Panc1 (cell line): ENCODE measurements at regions not wholly inside any gene's neighbourhood (a gene's known extent, or its start where the extent isn't known, plus 50 kb on each side); places are given as distances from the start of the nearest gene placed in this dataset.

Experiments
- ATAC-seq: fragments of 200-7000 bp; cut with Tn5 transposase; 2 replicates; pipeline ENCODE4 v1.9.1; 2020; ENCODE audit warnings: mild to moderate bottlenecking, moderate library complexity
- BruUV-seq: library from RNA; stranded (reverse); fragments of 400-500 nt; replicated peaks from 2 replicates; lab custom pipeline; 2021; lab: Mats Ljungman, UMichigan
- CTCF ChIA-PET: fragments of 300-600 bp; sonication (Branson Sonifier 250); formaldehyde crosslinking; loops from one replicate; lab custom pipeline; 2022; ENCODE audit warnings: antibody characterized with exemption; lab: Charles Lee
- POLR2A ChIA-PET: fragments of 300-600 bp; sonication (Branson Sonifier 250); formaldehyde crosslinking; loops from one replicate; lab custom pipeline; 2022; ENCODE audit warnings: antibody characterized with exemption; lab: Charles Lee
- DNase-seq: peaks from one replicate; pipeline ENCODE4 v3.0.0-alpha.2; 2010; ENCODE audit warnings: low read depth, low spot score
- H3K27ac ChIP-seq: 2 replicates; pipeline ENCODE4 v1.5.1; 2011; ENCODE audit warnings: mild to moderate bottlenecking, low read length, inconsistent platforms
- H3K27me3 ChIP-seq: fragments of 200-500 bp; sonication (Bioruptor generic); 2 replicates; pipeline ENCODE4 v1.6.0; 2014; ENCODE audit warnings: low read length, inconsistent platforms; ENCODE audit not compliant: control insufficient read depth, insufficient read depth
- H3K36me3 ChIP-seq: fragments of 200-500 bp; sonication (Bioruptor generic); 2 replicates; pipeline ENCODE4 v1.5.1; 2014; ENCODE audit warnings: inconsistent platforms, mild to moderate bottlenecking, low read length, moderate library complexity; ENCODE audit not compliant: control insufficient read depth, insufficient read depth
- H3K4me1 ChIP-seq: 2 replicates; pipeline ENCODE4 v1.5.1; 2011; ENCODE audit warnings: inconsistent platforms, mild to moderate bottlenecking, low read length, moderate library complexity; ENCODE audit not compliant: control insufficient read depth, insufficient read depth
- H3K4me3 ChIP-seq, 2 experiments: 2 replicates each; pipeline ENCODE4 v1.5.1; 2011 to 2012; ENCODE audit warnings: low read depth in 2 of 2, low read length in 2 of 2, mild to moderate bottlenecking in 2 of 2, inconsistent platforms in 1 of 2, moderate library complexity in 1 of 2
- H3K9me3 ChIP-seq: fragments of 200-500 bp; sonication (Bioruptor generic); 2 replicates; pipeline ENCODE4 v1.5.1; 2014; ENCODE audit warnings: low read depth, mild to moderate bottlenecking, inconsistent platforms, low read length, moderate library complexity; ENCODE audit not compliant: control insufficient read depth, insufficient read depth
- CTCF ChIP-seq: fragments of 450-650 bp; IDR thresholded peaks from 2 replicates; pipeline ENCODE4 v1.5.1; 2017; ENCODE audit warnings: mild to moderate bottlenecking
- POLR2AphosphoS5 ChIP-seq: IDR thresholded peaks from 2 replicates; pipeline ENCODE4 v1.6.1; 2012; ENCODE audit warnings: mild to moderate bottlenecking, low read depth, low read length, moderate library complexity
- REST ChIP-seq, 2 experiments: IDR thresholded peaks; 2 replicates each; pipeline ENCODE4 v1.6.1; 2011 to 2012; ENCODE audit warnings: low read depth in 2 of 2, control low read depth in 1 of 2, low read length in 1 of 2, mild to moderate bottlenecking in 1 of 2, moderate library complexity in 1 of 2; ENCODE audit not compliant: insufficient read depth in 1 of 2
- SIN3A ChIP-seq: IDR thresholded peaks from 2 replicates; pipeline ENCODE4 v1.6.1; 2012; ENCODE audit warnings: low read depth, mild to moderate bottlenecking, low read length, moderate library complexity, borderline replicate concordance; ENCODE audit not compliant: insufficient read depth
- TCF7L2 ChIP-seq: IDR thresholded peaks from 2 replicates; pipeline ENCODE4 v1.6.1; 2011; ENCODE audit warnings: mild to moderate bottlenecking, low read depth, low read length, inconsistent platforms
- in situ Hi-C: cut with HindIII; loops from 2 replicates; pipeline ENCODE4 v1.10.0; 2016; ENCODE audit warnings: low sequenced_read_pairs, low pct_unique_long_range_greater_than_20kb
- intact Hi-C: fragments of 100-400 bp; cut with micrococcal nuclease; formaldehyde crosslinking; loops from one replicate; pipeline ENCODE4 v1.10.0; 2022; ENCODE audit not compliant: unreplicated experiment

GRCh38 chr15:77556622-77557021, 76.1 kb downstream of the LINGO1 start:
- ChIA-PET CTCF (no interaction called here), POLR2A (no interaction called here)
- DNase-seq (no peak), ATAC-seq (no peak)
- Histone ChIP-seq H3K4me3 (no peak overlapping the region), H3K27me3 (no peaks in the 10 kb centered on the region), H3K9me3 (no peaks in the 10 kb centered on the region), H3K4me1 (no peaks in the 10 kb centered on the region), H3K36me3 (no peaks in the 10 kb centered on the region), H3K27ac (no peak overlapping the region)
- intact Hi-C loops: no loop called here
- in situ Hi-C loops: no loop called here
- TF ChIP-seq TCF7L2: no peak
- no peak for TF ChIP-seq POLR2AphosphoS5
- no peak for TF ChIP-seq SIN3A
- TF ChIP-seq CTCF: no peak
- no peak for TF ChIP-seq REST (IDR thresholded peaks at IDR 0.05; ENCODE audit: insufficient read depth in 1 of 2, low read depth in 2 of 2, low read length in 1 of 2)
- no TSS peak for BruUV-seq

GRCh38 chr15:77555232-77555631, 77.5 kb downstream of the LINGO1 start:
- Histone ChIP-seq H3K27ac (no peak overlapping the region), H3K27me3 (no peaks in the 10 kb centered on the region), H3K9me3 (no peaks in the 10 kb centered on the region), H3K4me1 (peaks cover 8% of the 10 kb centered on the region), H3K36me3 (no peaks in the 10 kb centered on the region), H3K4me3 (no peak overlapping the region)
- no peak for TF ChIP-seq POLR2AphosphoS5
- ATAC-seq (no peak), DNase-seq (no peak)
- in situ Hi-C loops (no loop called here), intact Hi-C loops (no loop called here)
- ChIA-PET POLR2A (no interaction called here), CTCF (no interaction called here)
- BruUV-seq: no TSS peak

- BruUV-seq: no TSS peak
- intact Hi-C loops (no loop called here), in situ Hi-C loops (no loop called here)
- POLR2A ChIA-PET: no interaction called here
- Histone ChIP-seq H3K27me3 (no peaks in the 10 kb centered on the region), H3K9me3 (no peaks in the 10 kb centered on the region), H3K36me3 (no peaks in the 10 kb centered on the region), H3K27ac (no peak overlapping the region), H3K4me1 (peaks cover 8% of the 10 kb centered on the region), H3K4me3 (no peak overlapping the region)
- DNase-seq (no peak), ATAC-seq (no peak)
- no peak for TF ChIP-seq POLR2AphosphoS5
- CTCF ChIA-PET: interaction anchor here (0.7 kb wide), 1 partner anchor 15 kb away, joined by 4 read pairs; no protein-coding TSS in a partner anchor
These were observed 78.2 kb downstream of the LINGO1 start for GRCh38 chr15:77554306-77555080.
